ENCODE measurements at regions not wholly inside any gene's neighbourhood (a gene's known extent, or its start where the extent isn't known, plus 50 kb on each side); places are given as distances from the start of the nearest gene placed in this dataset.

DNA sequence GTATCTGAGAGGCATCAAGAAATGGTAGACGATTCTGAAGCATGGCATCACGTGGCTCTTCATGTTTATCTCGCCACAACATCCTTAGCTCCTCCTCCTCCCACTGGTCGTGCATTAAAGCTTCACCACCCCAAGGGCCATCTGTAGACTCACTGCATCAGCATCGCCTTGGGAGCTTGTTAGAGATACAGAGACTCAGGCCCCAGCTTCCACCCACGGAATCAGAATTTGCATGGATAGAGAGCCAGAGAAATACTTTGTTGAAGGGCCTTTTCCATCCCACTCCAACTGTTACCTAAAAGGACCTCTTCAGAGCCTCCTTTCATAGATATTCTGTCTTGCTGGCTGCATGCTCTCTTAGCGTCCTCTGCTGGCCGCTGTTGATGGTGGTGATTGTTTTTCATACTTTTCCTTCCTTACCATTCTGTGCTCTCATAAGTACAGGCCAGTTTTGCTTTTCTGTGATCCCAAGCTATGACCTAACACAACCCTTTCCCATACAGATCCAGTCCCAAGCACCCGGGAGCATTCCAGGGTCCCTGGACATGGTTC, 1049.4 kb upstream of the EEF2KMT start:
- Histone ChIP-seq H4K20me1 (ENCODE audit: insufficient read depth, low read length) (no peaks in the 10 kb centered on the region), H3K9me2 (ENCODE audit: insufficient read depth, low read length) (no peaks in the 10 kb centered on the region), H3K9me3 (ENCODE audit: low read length) (no peaks in the 10 kb centered on the region), H3K4me3 (ENCODE audit: low read depth, low read length, poor library complexity, severe bottlenecking) (no peak overlapping the region), H3K4me1 (ENCODE audit: insufficient read depth, low read length, poor library complexity, severe bottlenecking) (no peaks in the 10 kb centered on the region), H3K79me2 (ENCODE audit: insufficient read depth, low read depth, low read length) (no peaks in the 10 kb centered on the region), H2AFZ (ENCODE audit: low read length) (no peak overlapping the region), H3K4me2 (ENCODE audit: low read length) (no peak overlapping the region), H3K36me3 (ENCODE audit: insufficient read depth, low read length) (no peaks in the 10 kb centered on the region), H3K27ac (ENCODE audit: low read depth, low read length, poor library complexity, severe bottlenecking) (no peak overlapping the region)
- intact Hi-C loops (cut with micrococcal nuclease; ENCODE audit: unreplicated experiment), result no loop called here
- no peak for DNase-seq (ENCODE audit: low spot score)
- no TSS peak for BruUV-seq (replicated peaks)
- CTCF ChIA-PET (ENCODE audit: unreplicated experiment), result no interaction called here
- no peak for TF ChIP-seq EZH2phosphoT487 (IDR thresholded peaks at IDR 0.05; ENCODE audit: borderline replicate concordance, low read depth, low read length)
- TF ChIP-seq, protein P1, sequence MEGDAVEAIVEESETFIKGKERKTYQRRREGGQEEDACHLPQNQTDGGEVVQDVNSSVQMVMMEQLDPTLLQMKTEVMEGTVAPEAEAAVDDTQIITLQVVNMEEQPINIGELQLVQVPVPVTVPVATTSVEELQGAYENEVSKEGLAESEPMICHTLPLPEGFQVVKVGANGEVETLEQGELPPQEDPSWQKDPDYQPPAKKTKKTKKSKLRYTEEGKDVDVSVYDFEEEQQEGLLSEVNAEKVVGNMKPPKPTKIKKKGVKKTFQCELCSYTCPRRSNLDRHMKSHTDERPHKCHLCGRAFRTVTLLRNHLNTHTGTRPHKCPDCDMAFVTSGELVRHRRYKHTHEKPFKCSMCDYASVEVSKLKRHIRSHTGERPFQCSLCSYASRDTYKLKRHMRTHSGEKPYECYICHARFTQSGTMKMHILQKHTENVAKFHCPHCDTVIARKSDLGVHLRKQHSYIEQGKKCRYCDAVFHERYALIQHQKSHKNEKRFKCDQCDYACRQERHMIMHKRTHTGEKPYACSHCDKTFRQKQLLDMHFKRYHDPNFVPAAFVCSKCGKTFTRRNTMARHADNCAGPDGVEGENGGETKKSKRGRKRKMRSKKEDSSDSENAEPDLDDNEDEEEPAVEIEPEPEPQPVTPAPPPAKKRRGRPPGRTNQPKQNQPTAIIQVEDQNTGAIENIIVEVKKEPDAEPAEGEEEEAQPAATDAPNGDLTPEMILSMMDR (conservative IDR thresholded peaks at IDR 0.05; ENCODE audit: low read length), result no peak
- POLR2A ChIA-PET, result no interaction called here

DNA sequence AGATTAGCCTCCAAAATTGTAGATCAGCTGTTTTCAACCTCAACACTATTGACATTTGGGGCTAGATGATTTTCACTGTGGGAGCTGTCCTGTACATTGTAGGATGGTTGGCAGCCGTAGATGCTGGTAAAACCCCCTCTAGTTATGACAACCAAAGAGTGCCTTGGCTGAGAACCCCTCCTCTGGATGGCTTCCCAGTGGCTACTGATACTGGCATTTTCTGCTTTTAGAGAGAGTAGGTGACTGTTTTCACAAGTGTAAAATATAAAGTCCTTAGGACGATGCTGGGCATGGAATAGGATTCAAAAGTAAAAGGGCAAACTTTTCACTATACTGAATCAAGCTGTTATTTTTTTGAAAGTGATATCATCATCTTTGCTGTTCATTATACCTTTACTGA, 1048.8 kb upstream of the EEF2KMT start:
- intact Hi-C loops (cut with micrococcal nuclease; ENCODE audit: unreplicated experiment), result no loop called here
- DNase-seq (ENCODE audit: low spot score), result no peak
- ChIA-PET CTCF (ENCODE audit: unreplicated experiment) (no interaction called here), POLR2A (no interaction called here)
- Histone ChIP-seq H3K9me2 (ENCODE audit: insufficient read depth, low read length) (no peaks in the 10 kb centered on the region), H3K79me2 (ENCODE audit: insufficient read depth, low read depth, low read length) (no peaks in the 10 kb centered on the region), H3K9me3 (ENCODE audit: low read length) (no peaks in the 10 kb centered on the region), H3K4me3 (ENCODE audit: low read depth, low read length, poor library complexity, severe bottlenecking) (no peak overlapping the region), H3K36me3 (ENCODE audit: insufficient read depth, low read length) (no peaks in the 10 kb centered on the region), H3K4me2 (ENCODE audit: low read length) (no peak overlapping the region), H3K27ac (ENCODE audit: low read depth, low read length, poor library complexity, severe bottlenecking) (no peak overlapping the region), H4K20me1 (ENCODE audit: insufficient read depth, low read length) (no peaks in the 10 kb centered on the region), H3K4me1 (ENCODE audit: insufficient read depth, low read length, poor library complexity, severe bottlenecking) (no peaks in the 10 kb centered on the region), H2AFZ (ENCODE audit: low read length) (no peak overlapping the region)
- TF ChIP-seq, protein P1 (conservative IDR thresholded peaks at IDR 0.05; ENCODE audit: low read length), result no peak
- no peak for TF ChIP-seq EZH2phosphoT487 (IDR thresholded peaks at IDR 0.05; ENCODE audit: borderline replicate concordance, low read depth, low read length)
- BruUV-seq (replicated peaks), result no TSS peak

DNA sequence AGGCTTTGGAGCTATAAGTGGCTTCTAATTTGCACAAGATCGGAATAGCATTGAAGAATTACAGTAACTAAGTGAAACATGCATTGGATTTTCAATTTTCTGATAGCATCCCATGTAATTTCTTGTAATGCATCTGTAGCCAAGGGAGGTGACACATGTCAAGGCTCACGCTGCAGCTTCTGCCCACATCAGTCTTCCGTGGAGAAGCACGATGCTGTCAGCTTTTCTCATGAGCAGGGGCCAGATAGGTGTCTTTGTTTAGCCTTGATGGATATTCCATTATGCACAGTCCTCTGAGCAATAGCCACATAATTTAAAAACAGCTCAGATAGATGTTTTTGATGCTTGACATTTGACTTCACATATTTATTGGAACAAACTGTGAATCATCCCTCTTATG, 1046.9 kb upstream of the EEF2KMT start:
- intact Hi-C loops (cut with micrococcal nuclease; ENCODE audit: unreplicated experiment), result no loop called here
- no peaks in the 10 kb centered on the region for H4K20me1 ChIP-seq (ENCODE audit: insufficient read depth, low read length)
- H3K27ac ChIP-seq (ENCODE audit: low read depth, low read length, poor library complexity, severe bottlenecking), result no peak overlapping the region
- H2AFZ ChIP-seq (ENCODE audit: low read length), result no peak overlapping the region
- no peaks in the 10 kb centered on the region for H3K79me2 ChIP-seq (ENCODE audit: insufficient read depth, low read depth, low read length)
- no peaks in the 10 kb centered on the region for H3K9me3 ChIP-seq (ENCODE audit: low read length)
- TF ChIP-seq, protein P1 (conservative IDR thresholded peaks at IDR 0.05; ENCODE audit: low read length), result no peak
- TF ChIP-seq EZH2phosphoT487 (IDR thresholded peaks at IDR 0.05; ENCODE audit: borderline replicate concordance, low read depth, low read length), result no peak
- POLR2A ChIA-PET, result no interaction called here
- no peak for DNase-seq (ENCODE audit: low spot score)
- H3K4me3 ChIP-seq (ENCODE audit: low read depth, low read length, poor library complexity, severe bottlenecking), result no peak overlapping the region
- H3K36me3 ChIP-seq (ENCODE audit: insufficient read depth, low read length), result no peaks in the 10 kb centered on the region
- no peaks in the 10 kb centered on the region for H3K9me2 ChIP-seq (ENCODE audit: insufficient read depth, low read length)
- no peaks in the 10 kb centered on the region for H3K4me1 ChIP-seq (ENCODE audit: insufficient read depth, low read length, poor library complexity, severe bottlenecking)
- H3K4me2 ChIP-seq (ENCODE audit: low read length), result no peak overlapping the region
- CTCF ChIA-PET (ENCODE audit: unreplicated experiment), result no interaction called here
- no TSS peak for BruUV-seq (replicated peaks)
